K562 (cell line): ENCODE measurements at regions not wholly inside any gene's neighbourhood (a gene's known extent, or its start where the extent isn't known, plus 50 kb on each side); places are given as distances from the start of the nearest gene placed in this dataset.

Source experiments
- ATAC-seq: fragments of 200-7000 bp; cut with Tn5 transposase; 3 replicates; pipeline ENCODE4 v1.9.1; 2020; ENCODE audit warnings: moderate library complexity
- BruUV-seq: library from RNA; stranded (reverse); fragments of 400-500 nt; replicated peaks from 2 replicates; lab custom pipeline; 2021; lab: Mats Ljungman, UMichigan
- CTCF ChIA-PET: fragments of 300-600 bp; formaldehyde crosslinking; extraction: SDS; loops from one replicate; lab custom pipeline; 2021; ENCODE audit warnings: low intra/inter-chr PET ratio; lab: Yijun Ruan, JAX
- POLR2A ChIA-PET: fragments of 300-600, 350-650 bp; sonication (Branson Sonifier 250); formaldehyde crosslinking; extraction: SDS; loops from one replicate; lab custom pipeline; 2021; ENCODE audit warnings: antibody characterized with exemption, inconsistent platforms; lab: Yijun Ruan, JAX
- DNase-seq, 4 experiments: peaks; one replicate each; pipeline versions ENCODE4 v3.0.0 to v3.0.0-alpha.2; 2011 to 2018; ENCODE audit warnings: low spot score in 3 of 4, mixed read lengths in 3 of 4; ENCODE audit errors: extremely low read depth in 1 of 4
- FAIRE-seq: peaks from 2 replicates; lab custom pipeline; 2011; peaks lifted over from hg19 to GRCh38; lab: Jason Lieb, UNC
- H2AFZ ChIP-seq: 2 replicates; pipeline ENCODE4 v1.6.0; 2011; ENCODE audit warnings: low read depth, low read length, control low read depth, inconsistent platforms
- H3K27ac ChIP-seq: fragments of 200-600 bp; 3 replicates; pipeline ENCODE4 v1.8.0; 2011; ENCODE audit warnings: low read depth, mild to moderate bottlenecking, control low read depth, inconsistent platforms, low read length, moderate library complexity, mixed read lengths; ENCODE audit errors: extremely low read depth
- H3K27me3 ChIP-seq, 2 experiments: fragments of 300-600 bp in 1 of 2; 2 replicates in 1 of 2; 3 replicates in 1 of 2; pipeline versions ENCODE4 v1.6.0 to v1.8.0; 2011; ENCODE audit warnings: inconsistent platforms in 2 of 2, low read length in 2 of 2, mild to moderate bottlenecking in 1 of 2, mixed read lengths in 1 of 2, moderate library complexity in 1 of 2; ENCODE audit not compliant: control insufficient read depth in 2 of 2, insufficient read depth in 2 of 2
- H3K36me3 ChIP-seq: fragments of 300-600 bp; 3 replicates; pipeline ENCODE4 v1.8.0; 2011; ENCODE audit warnings: mild to moderate bottlenecking, low read length, inconsistent platforms; ENCODE audit not compliant: control insufficient read depth, insufficient read depth
- H3K4me1 ChIP-seq, 2 experiments: fragments of 200-600 bp in 1 of 2; replicated peaks in 1 of 2; 2 replicates in 1 of 2; 3 replicates in 1 of 2; pipeline versions ENCODE4 v1.5.1 to v1.8.0; 2011; ENCODE audit warnings: inconsistent platforms in 2 of 2, low read length in 2 of 2, mild to moderate bottlenecking in 1 of 2, mixed read lengths in 1 of 2, moderate library complexity in 1 of 2; ENCODE audit not compliant: control insufficient read depth in 2 of 2, insufficient read depth in 2 of 2
- H3K4me2 ChIP-seq: 2 replicates; pipeline ENCODE4 v1.6.1; 2011; ENCODE audit warnings: low read length, control low read depth, inconsistent platforms, mixed read lengths; ENCODE audit not compliant: insufficient read depth
- H3K4me3 ChIP-seq: fragments of 200-600 bp; sonication (generic), shearing (Covaris generic); 2 replicates; pipeline ENCODE4 v1.5.1; 2016; ENCODE audit warnings: control low read depth, inconsistent platforms
- H3K79me2 ChIP-seq: fragments of 200-600 bp; 3 replicates; pipeline ENCODE4 v1.8.0; 2011; ENCODE audit warnings: low read length, inconsistent platforms; ENCODE audit not compliant: control insufficient read depth, insufficient read depth
- H3K9ac ChIP-seq, 2 experiments: 2 replicates each; pipeline versions ENCODE4 v1.6.0 to v1.6.1; 2011; ENCODE audit warnings: low read depth in 2 of 2, low read length in 2 of 2, control low read depth in 1 of 2, inconsistent platforms in 1 of 2, mild to moderate bottlenecking in 1 of 2, mixed read lengths in 1 of 2; ENCODE audit not compliant: insufficient read depth in 1 of 2
- H3K9me1 ChIP-seq: one replicate; pipeline ENCODE4 v1.6.0; 2011; ENCODE audit warnings: inconsistent platforms, mild to moderate bottlenecking, low read length, moderate library complexity; ENCODE audit not compliant: control insufficient read depth, insufficient read depth
- H3K9me3 ChIP-seq: replicated peaks from 2 replicates; pipeline ENCODE4 v1.5.1; 2011; ENCODE audit warnings: low read depth, low read length, inconsistent platforms; ENCODE audit not compliant: control insufficient read depth, insufficient read depth
- H4K20me1 ChIP-seq: replicated peaks from 2 replicates; pipeline ENCODE4 v1.6.1; 2011; ENCODE audit warnings: low read length, inconsistent platforms, mixed read lengths; ENCODE audit not compliant: control insufficient read depth, insufficient read depth
- IRF2 ChIP-seq: sonication (generic); formaldehyde crosslinking; IDR thresholded peaks from 2 replicates; pipeline ENCODE4 v1.8.1; 2022; ENCODE audit warnings: mild to moderate bottlenecking, missing genetic modification reagents
- KDM5B ChIP-seq: fragments of 200-600 bp; sonication (generic); IDR thresholded peaks from 2 replicates; pipeline ENCODE4 v1.6.1; 2012; ENCODE audit warnings: low read depth, mild to moderate bottlenecking, moderate library complexity, low read length, control low read depth, inconsistent platforms; ENCODE audit not compliant: insufficient replicate concordance
- MYC ChIP-seq, 2 experiments: fragments of 250-450 bp in 1 of 2; sonication (Bioruptor Pico) in 1 of 2; IDR thresholded peaks; 2 replicates each; pipeline versions ENCODE4 v1.5.1 to v1.6.1; 2012 to 2021; ENCODE audit warnings: low read depth in 2 of 2, borderline replicate concordance in 1 of 2, improper control_type of control experiment in 1 of 2, low read length in 1 of 2, mild to moderate bottlenecking in 1 of 2, moderate library complexity in 1 of 2
- NFYB ChIP-seq: IDR thresholded peaks from 2 replicates; pipeline ENCODE4 v1.6.1; 2011; ENCODE audit warnings: mild to moderate bottlenecking, moderate library complexity; ENCODE audit not compliant: insufficient read length; ENCODE audit errors: extremely low read depth
- ZNF717 ChIP-seq: fragments of 250-450 bp; sonication (Bioruptor Pico); IDR thresholded peaks from 2 replicates; pipeline ENCODE4 v1.5.0; 2021
- ZNF830 ChIP-seq: fragments of 250-450 bp; sonication (Bioruptor Pico); IDR thresholded peaks from 2 replicates; pipeline ENCODE4 v1.5.0; 2021; ENCODE audit warnings: mild to moderate bottlenecking
- ZZZ3 ChIP-seq: fragments of 450-650 bp; IDR thresholded peaks from 2 replicates; pipeline ENCODE4 v1.6.1; 2016; ENCODE audit warnings: antibody characterized with exemption, mild to moderate bottlenecking, moderate library complexity
- WGBS: fragments of 100-300 bp; shearing (Covaris generic); methylation state at CpG from one replicate; pipeline ENCODE4 v1.1.6; 2016; ENCODE audit warnings: low coverage, mixed read lengths; ENCODE audit not compliant: insufficient coverage; ENCODE audit errors: missing lambda C conversion rate; 5-methylcytosine and 5-hydroxymethylcytosine counted together
- in situ Hi-C: fragments of 300-500 bp; cut with MboI; formaldehyde crosslinking; loops from 4 replicates; pipeline ENCODE4 v1.15.0; 2018; ENCODE audit warnings: inconsistent platforms, mixed read lengths
- intact Hi-C: fragments of 100-400 bp; cut with micrococcal nuclease; formaldehyde crosslinking; loops from 2 replicates; pipeline ENCODE4 v1.14.2; 2022
- TF ChIP-seq, protein P1 (sequence below): sonication (generic); formaldehyde crosslinking; IDR thresholded peaks from 2 replicates; pipeline ENCODE4 v1.8.0; 2023; ENCODE audit warnings: missing genetic modification reagents, mild to moderate bottlenecking, borderline replicate concordance
- TF ChIP-seq, protein P2 (sequence below): fragments of 450-650 bp; IDR thresholded peaks from 2 replicates; pipeline ENCODE4 v1.6.1; 2016; ENCODE audit warnings: low read depth

DNA sequence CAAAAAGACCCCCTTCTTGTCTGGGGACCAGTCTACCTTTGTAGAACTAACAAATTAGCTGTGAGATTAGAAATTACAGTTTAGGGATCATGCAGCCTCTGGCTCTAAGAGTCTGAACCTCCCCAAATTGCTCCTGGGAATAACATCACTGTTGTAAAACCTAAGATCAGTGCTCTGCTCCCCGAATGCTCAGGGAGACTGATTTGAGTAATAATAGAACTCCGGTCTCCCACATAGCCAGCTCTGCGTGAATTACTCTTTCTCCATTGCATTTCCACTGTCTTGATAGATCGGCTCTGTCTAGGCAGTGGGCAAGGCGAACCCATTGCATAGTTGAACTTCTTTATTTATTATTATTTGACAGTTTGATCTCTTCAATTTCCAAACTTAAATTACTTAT is 160.8 kb upstream of the VCX3A start:
- no peaks in the 10 kb centered on the region for H3K36me3 ChIP-seq
- no peak overlapping the region for H3K27ac ChIP-seq
- in situ Hi-C loops = no loop called here
- H3K4me3 ChIP-seq = no peak overlapping the region
- H3K9me3 ChIP-seq = no peaks in the 10 kb centered on the region
- H3K9me1 ChIP-seq = no peaks in the 10 kb centered on the region
- H3K9ac ChIP-seq = no peak overlapping the region
- H4K20me1 ChIP-seq = no peaks in the 10 kb centered on the region
- BruUV-seq = no TSS peak
- H3K27me3 ChIP-seq = no peaks in the 10 kb centered on the region
- ChIA-PET CTCF (no interaction called here), POLR2A (no interaction called here)
- DNase-seq = no peak
- intact Hi-C loops = no loop called here
- H3K79me2 ChIP-seq = no peaks in the 10 kb centered on the region
- H3K4me1 ChIP-seq = no peaks in the 10 kb centered on the region
- no peak for ATAC-seq
- no peak overlapping the region for H2AFZ ChIP-seq
- no peak for FAIRE-seq
- no peak overlapping the region for H3K4me2 ChIP-seq
- WGBS = 0% methylated on average over 3 of the region's 5 CpGs
- TF ChIP-seq MYC (IDR thresholded peaks at IDR 0.05; ENCODE audit: low read depth, low read length) = no peak
- TF ChIP-seq MYC (CRISPR knock-in tag; IDR thresholded peaks at IDR 0.05; ENCODE audit: borderline replicate concordance, low read depth) = no peak
- TF ChIP-seq, protein P1, sequence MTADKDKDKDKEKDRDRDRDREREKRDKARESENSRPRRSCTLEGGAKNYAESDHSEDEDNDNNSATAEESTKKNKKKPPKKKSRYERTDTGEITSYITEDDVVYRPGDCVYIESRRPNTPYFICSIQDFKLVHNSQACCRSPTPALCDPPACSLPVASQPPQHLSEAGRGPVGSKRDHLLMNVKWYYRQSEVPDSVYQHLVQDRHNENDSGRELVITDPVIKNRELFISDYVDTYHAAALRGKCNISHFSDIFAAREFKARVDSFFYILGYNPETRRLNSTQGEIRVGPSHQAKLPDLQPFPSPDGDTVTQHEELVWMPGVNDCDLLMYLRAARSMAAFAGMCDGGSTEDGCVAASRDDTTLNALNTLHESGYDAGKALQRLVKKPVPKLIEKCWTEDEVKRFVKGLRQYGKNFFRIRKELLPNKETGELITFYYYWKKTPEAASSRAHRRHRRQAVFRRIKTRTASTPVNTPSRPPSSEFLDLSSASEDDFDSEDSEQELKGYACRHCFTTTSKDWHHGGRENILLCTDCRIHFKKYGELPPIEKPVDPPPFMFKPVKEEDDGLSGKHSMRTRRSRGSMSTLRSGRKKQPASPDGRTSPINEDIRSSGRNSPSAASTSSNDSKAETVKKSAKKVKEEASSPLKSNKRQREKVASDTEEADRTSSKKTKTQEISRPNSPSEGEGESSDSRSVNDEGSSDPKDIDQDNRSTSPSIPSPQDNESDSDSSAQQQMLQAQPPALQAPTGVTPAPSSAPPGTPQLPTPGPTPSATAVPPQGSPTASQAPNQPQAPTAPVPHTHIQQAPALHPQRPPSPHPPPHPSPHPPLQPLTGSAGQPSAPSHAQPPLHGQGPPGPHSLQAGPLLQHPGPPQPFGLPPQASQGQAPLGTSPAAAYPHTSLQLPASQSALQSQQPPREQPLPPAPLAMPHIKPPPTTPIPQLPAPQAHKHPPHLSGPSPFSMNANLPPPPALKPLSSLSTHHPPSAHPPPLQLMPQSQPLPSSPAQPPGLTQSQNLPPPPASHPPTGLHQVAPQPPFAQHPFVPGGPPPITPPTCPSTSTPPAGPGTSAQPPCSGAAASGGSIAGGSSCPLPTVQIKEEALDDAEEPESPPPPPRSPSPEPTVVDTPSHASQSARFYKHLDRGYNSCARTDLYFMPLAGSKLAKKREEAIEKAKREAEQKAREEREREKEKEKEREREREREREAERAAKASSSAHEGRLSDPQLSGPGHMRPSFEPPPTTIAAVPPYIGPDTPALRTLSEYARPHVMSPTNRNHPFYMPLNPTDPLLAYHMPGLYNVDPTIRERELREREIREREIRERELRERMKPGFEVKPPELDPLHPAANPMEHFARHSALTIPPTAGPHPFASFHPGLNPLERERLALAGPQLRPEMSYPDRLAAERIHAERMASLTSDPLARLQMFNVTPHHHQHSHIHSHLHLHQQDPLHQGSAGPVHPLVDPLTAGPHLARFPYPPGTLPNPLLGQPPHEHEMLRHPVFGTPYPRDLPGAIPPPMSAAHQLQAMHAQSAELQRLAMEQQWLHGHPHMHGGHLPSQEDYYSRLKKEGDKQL (CRISPR knock-in tag) = no peak
- TF ChIP-seq ZNF717 (CRISPR knock-in tag) = no peak
- TF ChIP-seq NFYB = no peak
- TF ChIP-seq KDM5B = no peak
- TF ChIP-seq, protein P2, sequence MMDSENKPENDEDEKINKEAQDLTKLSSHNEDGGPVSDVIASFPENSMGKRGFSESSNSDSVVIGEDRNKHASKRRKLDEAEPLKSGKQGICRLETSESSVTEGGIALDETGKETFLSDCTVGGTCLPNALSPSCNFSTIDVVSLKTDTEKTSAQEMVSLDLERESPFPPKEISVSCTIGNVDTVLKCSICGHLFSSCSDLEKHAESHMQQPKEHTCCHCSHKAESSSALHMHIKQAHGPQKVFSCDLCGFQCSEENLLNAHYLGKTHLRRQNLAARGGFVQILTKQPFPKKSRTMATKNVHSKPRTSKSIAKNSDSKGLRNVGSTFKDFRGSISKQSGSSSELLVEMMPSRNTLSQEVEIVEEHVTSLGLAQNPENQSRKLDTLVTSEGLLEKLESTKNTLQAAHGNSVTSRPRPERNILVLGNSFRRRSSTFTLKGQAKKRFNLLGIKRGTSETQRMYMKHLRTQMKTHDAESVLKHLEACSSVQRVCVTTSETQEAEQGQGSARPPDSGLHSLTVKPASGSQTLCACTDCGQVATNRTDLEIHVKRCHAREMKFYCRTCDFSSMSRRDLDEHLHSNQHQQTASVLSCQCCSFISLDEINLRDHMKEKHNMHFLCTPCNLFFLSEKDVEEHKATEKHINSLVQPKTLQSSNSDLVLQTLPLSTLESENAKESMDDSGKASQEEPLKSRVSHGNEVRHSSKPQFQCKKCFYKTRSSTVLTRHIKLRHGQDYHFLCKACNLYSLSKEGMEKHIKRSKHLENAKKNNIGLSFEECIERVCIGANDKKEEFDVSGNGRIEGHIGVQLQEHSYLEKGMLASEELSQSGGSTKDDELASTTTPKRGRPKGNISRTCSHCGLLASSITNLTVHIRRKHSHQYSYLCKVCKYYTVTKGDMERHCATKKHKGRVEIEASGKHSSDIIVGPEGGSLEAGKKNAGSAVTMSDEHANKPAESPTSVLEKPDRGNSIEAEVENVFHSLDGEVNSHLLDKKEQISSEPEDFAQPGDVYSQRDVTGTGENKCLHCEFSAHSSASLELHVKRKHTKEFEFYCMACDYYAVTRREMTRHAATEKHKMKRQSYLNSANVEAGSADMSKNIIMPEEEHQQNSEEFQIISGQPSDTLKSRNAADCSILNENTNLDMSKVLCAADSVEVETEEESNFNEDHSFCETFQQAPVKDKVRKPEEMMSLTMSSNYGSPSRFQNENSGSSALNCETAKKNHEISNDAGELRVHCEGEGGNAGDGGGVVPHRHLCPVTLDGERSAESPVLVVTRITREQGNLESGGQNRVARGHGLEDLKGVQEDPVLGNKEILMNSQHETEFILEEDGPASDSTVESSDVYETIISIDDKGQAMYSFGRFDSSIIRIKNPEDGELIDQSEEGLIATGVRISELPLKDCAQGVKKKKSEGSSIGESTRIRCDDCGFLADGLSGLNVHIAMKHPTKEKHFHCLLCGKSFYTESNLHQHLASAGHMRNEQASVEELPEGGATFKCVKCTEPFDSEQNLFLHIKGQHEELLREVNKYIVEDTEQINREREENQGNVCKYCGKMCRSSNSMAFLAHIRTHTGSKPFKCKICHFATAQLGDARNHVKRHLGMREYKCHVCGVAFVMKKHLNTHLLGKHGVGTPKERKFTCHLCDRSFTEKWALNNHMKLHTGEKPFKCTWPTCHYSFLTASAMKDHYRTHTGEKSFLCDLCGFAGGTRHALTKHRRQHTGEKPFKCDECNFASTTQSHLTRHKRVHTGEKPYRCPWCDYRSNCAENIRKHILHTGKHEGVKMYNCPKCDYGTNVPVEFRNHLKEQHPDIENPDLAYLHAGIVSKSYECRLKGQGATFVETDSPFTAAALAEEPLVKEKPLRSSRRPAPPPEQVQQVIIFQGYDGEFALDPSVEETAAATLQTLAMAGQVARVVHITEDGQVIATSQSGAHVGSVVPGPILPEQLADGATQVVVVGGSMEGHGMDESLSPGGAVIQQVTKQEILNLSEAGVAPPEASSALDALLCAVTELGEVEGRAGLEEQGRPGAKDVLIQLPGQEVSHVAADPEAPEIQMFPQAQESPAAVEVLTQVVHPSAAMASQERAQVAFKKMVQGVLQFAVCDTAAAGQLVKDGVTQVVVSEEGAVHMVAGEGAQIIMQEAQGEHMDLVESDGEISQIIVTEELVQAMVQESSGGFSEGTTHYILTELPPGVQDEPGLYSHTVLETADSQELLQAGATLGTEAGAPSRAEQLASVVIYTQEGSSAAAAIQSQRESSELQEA = no peak
- no peak for TF ChIP-seq ZZZ3
- no peak for TF ChIP-seq ZNF830
- no peak for TF ChIP-seq IRF2 (CRISPR knock-in tag)
